ENCODE measurements at regions not wholly inside any gene's neighbourhood (a gene's known extent, or its start where the extent isn't known, plus 50 kb on each side); places are given as distances from the start of the nearest gene placed in this dataset.
A peak's percentile ranks its signal among the peaks of the same experiment; 100 is the strongest.
"Not testable (repeated sequence)": the region's sequence is repeated elsewhere in the genome, so short reads cannot be mapped to it uniquely, and the experiment has no call there.

DNA sequence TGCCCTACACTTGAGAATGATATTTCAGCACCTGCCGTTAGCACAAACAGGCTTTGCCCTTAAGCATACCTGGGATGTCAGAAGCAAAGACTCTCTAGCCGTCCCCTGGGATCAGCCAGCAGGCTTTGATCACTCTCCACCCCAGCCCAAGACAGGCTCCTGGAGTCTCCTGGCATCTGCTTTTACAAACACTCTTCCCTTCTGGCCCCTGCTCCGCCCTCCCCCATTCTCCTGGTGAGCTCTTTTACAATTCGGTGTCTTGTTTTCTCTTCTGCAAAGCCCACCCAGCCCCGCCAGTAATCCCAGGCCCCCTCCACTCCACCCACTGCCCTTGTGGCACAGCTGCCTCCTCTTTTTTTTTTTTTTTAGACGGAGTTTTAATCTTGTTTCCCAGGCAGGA is 50.4 kb downstream of the KATNIP start:
- no peak for ATAC-seq

DNA sequence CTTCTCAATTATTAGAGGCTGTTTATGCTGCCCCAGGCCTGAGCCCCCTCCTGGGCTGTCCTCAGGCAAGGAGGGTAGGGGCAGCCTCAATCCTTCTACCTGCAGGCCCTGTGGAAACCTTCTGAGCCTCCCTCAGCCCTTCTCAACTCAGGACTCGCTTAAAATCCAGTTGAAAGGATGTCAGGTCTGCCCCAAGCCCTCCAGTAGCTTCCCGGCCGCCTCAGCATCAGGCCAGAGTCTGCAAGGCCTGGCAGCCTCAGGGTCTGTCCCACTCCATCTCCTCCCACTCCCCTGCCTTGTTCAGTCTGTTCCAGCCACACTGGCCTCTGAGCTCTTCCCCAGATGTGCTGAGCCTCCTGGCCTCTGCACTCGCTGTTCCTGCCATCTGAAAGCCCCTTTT is 52.2 kb downstream of the KATNIP start:
- no peak for ATAC-seq

DNA sequence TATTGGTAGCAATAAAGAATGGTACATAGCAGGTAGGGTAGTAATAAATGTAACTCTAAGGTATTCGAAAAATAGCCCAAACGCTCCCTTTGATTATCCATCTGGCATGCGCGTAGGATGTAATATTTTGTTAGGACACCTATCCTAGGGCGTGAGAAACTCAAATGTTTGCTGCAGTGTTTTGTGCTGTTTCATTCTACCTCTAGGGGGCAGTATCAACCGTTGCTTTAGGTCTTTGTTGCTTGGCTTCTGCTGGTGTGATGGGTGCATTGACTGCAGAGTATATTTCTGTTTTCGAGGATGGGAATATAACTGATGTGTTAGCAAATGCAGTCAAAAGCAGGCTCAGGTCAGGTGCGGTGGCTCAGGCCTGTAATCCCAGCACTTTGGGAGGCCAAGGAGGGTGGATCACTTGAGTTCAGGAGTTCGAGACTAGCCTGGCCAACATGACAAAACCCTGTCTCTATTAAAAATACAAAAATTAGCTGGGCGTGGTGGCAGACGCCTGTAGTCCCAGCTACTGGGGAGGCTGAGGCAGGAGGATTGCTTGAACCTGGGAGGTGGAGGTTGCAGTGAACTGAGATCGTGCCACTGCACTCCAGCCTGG is 55.7 kb downstream of the KATNIP start:
- peak; percentile 65 for ATAC-seq

DNA sequence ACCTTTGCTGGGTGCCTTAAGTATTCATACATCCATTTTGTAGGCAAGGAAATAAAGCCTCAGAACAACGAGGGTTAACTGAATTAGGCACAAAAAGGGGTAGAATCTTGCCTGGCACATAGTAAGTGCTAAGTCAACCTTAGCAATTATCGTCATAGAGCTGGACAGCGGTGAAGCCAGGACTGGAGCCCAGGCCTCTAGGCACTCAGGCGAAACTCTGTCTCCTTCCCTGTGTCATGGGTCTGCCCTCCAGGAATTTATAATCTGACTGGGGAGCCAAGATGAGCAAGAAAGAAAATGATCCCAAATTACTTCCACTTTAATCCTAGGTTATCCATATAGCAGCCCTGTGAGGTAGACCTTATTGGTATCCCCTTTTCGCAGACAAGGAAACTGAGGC is 61.4 kb downstream of the KATNIP start:
- no peak for ATAC-seq

DNA sequence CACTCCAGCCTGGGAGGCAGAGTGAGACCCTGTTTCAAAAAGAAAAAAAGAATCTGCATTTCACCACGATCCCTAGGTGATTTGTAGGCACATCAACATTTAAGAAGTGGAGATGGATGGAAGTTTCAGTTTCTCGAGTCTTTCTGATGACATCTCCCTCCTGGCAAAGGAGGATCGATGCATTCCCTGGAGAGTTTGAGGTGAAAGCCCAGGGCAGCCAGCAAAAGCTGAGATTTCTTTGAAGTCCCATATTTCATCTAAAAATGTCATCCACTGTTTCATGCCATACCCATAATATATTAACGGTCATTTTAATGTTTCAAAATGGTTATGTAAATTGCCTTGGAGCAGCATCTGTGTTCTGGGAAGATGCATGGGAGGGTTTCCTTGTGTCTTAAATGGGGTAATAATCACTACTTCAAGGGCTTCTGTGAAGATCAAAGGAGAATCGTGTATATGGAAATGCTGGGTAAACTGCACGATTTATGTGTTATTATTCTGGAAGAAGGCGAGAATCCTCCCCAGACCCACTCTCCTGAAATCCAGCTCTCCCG is 63.4 kb downstream of the KATNIP start:
- ATAC-seq, result no peak

DNA sequence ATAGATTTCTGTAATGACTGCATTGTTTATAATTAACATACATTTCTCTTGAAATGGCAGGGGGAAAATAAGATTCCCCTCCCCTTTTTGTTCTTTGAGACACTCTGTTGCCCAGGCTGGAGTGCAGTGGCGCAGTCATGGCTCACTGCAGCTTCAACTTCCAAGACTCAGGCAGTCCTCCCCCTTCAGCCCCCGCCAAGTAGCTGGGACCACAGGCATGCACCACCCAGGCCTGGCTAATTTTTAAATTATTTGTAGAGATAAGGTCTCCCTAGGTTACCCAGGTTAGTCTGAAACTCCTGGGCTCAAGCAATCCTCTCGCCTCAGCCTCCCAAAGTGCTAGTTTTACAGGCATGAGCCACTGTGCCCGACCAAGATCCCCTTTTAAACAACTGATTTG is 67.7 kb downstream of the KATNIP start:
- no peak for ATAC-seq

DNA sequence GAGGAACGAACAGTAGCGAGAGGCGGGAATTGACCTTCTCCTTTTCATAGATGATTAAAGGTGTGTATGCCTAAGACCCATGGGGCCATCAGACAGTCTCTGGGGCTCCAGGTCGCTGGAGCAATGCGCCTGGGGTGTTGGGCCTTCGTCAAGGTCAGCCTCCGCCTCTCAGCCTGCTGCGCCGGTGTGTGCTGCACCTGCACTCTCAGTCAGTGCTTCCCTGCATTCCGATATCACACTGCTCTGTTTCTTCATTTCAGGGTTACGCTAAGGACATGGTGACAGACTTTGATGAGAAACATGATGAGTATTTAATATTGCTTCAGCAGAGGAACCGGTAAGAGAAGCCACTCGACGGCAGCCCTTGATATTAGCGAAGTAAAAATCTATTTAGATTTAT is 68.2 kb downstream of the KATNIP start:
- ATAC-seq, result no peak

DNA sequence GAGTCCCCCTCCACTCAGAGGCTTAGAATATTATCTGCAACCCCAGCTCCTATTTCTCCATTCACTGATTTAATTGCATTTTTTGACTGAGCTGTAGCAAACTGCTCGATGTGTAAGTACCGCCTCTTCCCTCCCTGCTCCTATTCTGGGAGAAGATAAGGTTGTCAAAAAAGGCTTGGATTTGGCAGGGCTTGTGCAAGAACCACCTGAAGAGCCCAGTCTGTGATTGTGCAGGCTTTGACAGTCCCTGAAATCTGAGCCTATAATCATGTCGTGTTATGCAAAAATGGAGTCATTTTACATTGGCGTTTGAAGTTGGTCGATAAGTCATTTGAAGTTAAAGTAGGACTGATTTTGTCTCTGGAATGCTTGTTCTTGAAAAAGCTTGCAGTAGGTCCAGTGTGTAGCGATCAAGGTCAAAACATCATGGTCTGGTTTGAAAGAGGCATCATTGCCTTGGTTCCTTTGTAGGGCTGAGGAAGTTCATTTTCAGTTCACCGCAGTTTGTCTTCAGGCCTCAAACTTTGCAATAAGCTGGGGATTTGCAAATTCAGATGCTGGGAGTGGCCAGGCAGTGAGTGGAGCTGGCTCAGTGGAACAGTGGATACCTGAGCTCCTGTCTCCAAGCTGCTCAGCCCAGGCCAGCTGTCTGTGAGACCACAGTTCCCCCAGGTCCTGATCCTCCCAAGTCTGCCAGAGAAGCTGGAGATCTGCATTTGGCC is 68.8 kb downstream of the KATNIP start:
- ATAC-seq, result no peak

DNA sequence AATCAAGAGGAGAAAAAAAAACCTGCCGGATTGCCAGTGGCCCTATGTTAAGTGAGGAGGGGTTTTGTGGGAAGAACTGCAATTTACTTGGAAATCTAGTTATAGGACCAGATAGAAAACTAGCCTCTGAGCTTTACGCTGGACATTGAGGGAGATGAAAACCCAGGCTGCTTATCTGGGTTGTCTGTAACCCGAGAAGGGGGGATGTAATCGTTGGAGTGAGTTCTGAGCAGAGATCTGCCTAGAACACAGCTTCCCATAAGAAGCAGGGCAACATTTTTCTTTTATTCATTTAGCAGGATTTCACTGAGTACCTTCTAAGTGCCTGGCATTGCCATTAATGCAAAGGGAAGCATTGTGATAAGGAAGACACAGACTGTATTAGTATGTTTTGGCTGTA is 70.6 kb downstream of the KATNIP start:
- no peak for ATAC-seq

DNA sequence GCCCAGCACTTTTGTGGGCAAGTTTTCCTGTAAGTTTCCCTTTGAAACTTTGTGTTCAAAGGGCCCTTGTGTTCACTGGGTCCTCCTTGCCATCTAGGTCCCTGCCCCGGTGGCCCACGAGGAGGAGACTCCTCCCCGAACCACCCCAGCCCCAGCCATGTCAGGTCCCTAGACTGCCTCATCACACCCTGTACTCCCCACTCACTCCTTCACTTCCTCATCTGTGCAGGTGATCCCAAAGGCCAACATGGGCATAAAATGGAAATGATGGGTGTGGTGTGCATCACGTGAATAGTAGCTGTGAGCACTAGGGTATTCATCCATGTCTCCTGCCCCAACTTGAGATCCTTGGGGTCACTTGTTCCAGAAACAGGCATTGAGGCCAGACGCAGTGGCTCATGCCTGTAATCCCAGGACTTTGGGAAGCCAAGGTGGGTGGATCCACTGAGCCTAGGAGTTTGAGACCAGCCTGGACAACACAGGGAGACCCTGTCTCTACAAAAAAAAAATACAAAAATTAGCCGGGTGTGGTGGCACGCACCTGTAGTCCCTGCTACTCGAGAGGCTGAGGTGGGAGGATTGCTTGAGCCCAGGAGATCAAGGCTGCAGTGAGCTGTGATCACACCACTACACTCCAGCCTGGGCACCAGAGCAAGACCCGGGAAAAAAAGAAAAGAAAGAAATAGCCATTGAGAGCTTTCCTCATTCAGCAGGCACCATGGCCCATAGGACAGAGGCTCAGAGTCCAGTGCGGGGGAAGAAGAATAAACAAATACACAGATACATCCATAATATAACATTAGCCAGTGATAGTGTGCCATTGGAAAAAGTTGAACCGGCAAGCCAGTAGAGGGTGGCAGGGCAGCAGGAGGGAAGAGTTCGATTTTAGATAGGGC is 74.5 kb downstream of the KATNIP start:
- ATAC-seq, result peak; percentile 35

DNA sequence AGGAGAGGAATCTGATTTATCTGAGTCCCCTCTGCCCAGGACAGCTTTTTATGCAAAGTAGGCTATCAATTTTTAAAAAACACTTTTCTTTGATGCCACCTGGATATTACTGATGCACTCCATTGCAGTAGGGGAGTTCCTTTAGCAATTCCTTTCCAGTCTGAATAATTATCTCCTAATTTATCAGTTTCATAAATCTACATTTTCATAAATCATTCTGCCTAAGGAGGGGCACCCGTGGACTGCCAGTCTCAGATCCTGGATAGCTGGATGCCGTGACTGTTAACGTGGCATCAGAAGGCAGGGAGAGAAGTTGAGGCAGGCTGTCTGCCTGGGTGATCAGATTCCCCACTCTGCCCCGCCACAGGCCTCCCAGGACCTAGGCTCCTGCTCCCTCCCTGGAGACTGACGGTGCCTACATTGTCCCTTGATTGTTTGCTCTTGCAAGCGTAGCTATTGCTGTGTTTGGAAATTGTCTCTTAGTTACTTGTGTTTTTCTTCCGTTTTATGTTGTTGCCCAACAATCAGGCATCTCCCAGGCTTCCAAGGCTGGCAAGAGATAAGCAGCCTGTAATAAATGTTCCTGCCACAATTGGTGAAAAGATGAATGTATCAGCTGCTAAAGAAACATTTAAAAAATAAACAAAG is 75.2 kb downstream of the KATNIP start:
- no peak for ATAC-seq

DNA sequence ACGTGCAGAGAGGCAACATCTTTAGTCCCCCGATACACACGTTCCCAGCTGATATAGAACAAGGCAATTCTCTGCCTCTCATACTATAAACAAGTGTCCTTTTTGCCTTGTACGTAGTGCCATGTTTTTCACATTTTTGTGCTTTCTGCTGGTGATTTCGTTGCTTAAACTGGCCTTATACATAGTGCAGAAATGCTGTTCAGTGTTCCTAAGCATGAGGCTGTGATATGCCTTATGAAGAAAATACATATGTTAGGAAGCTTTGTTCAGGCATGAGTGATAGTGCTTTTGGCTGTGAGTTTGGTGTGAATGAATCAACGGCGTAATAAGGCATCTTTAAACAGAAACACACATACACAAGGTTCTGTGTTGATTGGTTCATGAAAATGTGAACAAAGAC is 77.2 kb downstream of the KATNIP start:
- no peak for ATAC-seq

DNA sequence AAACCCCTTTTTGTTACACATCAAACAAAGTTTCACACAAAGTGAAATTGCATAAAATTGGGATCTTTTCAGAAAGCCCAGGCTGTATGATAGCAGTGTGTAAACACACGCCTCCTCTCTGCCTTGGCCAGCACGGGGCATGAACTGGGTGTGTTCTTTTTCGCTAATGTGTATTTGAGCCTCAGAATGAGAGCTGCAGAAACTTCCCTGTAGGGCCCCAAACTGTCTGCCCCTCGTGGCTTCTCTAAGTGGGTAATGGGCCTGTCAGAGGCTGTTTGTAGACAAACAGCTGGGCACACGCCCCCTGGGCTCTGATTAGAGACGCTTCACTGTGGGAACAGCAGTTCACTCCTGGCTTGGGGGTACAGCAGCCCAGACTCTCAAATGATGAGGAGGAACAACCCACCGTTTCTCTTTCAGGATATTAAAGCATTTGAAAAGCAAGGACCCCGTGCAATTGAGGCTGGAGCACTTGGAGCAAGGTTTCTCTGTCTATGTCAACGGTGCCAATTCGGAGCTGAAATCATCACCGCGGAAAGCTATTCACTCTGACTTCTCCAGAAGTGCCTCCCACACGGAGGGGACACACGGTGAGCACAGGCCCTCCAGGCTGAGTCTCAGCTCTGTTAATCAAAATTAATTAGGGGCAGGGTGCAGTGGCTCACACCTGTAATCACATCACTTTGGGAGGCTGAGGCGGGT is 78.4 kb downstream of the KATNIP start:
- peak; percentile 38 for ATAC-seq

DNA sequence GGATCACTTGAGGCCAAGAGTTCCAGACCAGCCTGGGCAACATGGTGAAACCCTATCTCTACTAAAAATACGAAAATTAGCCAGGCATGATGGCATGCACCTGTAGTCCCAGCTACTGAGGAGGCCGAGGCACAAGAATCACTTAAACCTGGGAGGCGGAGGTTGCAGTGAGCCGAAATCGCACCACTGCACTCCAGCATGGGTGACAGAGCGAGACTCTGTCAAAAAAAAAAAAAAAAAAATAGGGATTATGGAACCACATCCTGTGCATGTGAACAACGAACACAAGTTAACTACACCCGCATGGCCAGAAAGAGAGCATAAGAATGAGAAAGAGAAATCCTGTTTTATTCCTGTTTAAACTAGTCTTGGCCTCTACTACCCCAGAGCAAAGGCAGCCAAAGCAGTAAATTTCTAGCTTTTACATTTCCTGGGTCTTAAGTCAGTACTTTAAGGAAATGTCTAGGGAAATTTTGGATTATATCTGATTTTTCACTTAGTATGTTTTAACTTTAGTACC is 79.1 kb downstream of the KATNIP start:
- not testable (repeated sequence) for ATAC-seq

DNA sequence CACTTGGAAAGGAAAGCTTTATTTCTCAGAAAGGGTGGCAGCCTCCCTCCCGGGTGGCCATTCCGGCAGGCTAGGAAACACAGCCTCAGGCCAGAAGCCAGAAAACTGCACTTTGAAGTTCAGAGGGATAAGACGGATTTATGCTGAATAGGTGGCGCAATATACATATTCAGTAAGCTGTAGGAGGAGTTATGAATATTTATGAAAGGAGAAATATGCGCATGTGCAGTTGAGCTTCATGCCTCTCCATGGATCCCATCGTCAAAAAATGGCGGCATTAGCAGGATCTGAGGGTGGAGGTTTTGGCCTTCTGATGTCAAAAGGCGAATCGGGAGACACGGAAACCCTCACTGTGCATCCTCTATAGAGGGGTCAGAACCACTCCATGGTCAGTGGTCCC is 82.3 kb downstream of the KATNIP start:
- no peak for ATAC-seq

DNA sequence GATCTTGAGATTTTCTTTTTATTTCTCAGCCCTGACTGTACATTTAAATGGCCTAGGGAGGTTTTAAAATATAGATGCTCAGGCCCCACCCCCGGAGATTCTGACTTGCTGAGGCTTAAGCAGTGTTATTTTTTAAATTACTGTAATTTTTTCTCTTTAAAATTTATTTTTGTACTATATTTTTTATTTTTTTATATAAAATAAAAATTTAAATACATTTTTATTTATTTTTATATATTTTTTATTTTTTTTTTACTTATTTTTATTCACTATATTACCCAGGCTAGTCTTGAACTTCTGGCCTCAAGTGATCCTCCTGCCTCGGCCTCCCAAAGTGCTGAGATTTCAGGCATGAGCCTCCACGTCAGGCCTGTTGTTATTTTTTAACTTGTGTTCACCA is 83.3 kb downstream of the KATNIP start:
- ATAC-seq, result no peak

DNA sequence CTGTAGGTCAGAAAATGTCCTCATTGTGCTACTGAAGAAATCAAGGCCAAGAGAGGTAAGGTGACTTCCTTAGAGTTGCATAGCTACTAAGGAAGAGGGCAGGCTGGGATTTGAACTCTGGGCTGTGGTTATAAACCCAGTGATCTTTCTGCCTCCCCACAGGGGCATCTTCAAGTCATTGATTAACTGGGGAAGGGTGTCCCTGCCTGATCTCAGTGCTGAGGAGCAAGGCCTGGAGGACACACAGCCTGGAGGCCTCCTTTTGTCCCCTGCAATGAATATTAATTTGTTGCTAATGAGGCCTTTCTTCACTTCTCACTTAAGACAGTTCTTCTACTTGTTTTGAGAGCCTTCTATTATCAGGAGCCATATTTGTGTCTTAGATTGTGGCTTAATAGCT is 83.8 kb downstream of the KATNIP start:
- no peak for ATAC-seq

DNA sequence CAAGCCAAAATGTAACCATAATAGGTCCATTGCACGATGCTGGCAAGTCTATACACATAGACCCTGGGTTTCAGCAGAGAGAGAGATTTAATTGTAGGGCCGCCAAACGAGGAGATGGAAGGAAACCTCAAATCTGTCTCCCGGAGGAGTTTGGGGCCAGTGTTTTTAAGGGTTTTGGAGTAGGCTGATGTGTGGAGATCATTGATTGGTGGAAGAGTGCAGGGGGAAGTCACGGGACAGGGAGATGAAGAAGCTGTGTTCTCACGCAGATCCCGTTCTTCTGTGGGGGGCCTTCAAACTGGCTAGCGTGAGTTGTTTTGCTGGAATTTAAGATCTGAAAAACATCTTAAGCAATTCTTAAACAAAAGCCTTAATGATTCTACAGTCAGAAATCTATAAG is 84.8 kb downstream of the KATNIP start:
- no peak for ATAC-seq

DNA sequence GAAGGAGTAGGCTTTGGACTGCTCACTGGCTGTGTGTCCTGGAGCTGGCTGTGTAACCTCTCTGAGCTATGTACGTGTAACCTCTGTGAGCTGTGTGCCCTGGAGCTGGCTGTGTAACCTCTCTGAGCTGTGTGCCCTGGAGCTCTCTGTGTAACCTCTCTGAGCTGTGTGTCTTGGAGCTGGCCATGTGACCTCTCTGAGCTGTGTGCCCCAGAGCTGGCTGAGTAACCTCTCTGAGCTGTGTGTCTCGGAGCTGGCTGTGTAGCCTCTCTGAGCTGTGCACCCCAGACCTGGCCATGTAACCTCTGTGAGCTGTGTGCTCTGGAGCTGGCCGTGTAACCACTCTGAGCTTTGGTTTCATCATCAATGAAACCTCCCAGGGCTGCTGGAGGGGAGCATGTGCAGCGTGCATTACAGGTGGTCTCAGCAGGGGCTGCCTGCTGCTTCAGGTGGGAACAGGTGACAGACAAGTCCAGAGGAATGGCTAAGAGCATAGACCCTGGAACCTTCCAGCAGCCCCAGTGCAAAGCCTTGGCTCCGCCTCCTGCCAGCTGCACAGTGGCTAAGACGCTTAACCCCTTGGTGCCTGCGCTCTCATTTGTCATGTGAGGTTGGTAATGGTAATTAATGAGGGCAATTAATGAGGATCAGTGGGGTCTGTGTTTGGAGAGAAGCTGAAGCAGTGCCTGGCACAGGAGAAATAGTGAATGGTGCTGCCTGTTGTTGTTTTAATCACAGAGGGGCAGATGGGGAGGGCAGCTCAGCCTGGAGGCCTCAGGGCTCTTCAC is 86.7 kb downstream of the KATNIP start:
- peak; percentile 27 for ATAC-seq

DNA sequence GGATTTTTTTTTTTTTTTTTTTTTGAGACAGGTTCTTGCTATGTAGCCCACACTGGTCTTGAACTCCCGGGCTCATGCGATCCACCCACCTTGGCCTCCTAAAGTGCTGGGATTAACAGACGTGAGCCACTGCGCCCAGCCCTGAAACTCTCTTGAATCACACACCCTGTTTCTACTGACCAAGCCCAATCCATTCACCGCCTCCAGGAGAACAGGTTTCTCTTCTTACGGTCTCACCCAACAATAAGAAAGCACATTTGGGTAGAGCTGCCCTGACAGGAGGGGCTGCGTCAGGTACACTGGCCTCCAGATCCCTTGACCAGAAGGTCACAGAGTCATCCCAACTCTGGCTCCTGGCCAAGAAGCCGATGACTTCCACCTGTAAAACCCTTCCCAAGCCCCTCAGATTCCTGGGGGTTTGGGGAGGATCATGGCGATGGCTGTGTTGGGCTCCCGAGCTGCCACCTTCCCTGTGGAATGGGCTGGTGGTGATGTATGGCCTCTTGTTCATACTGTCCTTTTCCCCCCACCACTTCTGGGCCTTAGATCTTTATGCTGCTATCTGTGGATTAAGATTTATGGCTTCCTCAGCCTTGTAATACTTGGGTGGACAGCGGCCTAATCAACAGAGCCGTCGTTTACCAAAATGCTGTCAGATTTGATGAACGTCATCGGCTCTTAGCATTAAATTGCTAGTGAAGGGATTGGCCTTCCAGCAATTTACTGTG is 89.1 kb downstream of the KATNIP start:
- peak; percentile 87 for ATAC-seq
